OCI-LY7 (cell line): ENCODE measurements at regions not wholly inside any gene's neighbourhood (a gene's known extent, or its start where the extent isn't known, plus 50 kb on each side); places are given as distances from the start of the nearest gene placed in this dataset. TPM values are rescaled to one million over a fixed set of nuclear protein-coding genes. Genes with fewer than 3 reads are reported as not detected.
"Not testable (repeated sequence)": the region's sequence is repeated elsewhere in the genome, so short reads cannot be mapped to it uniquely, and the experiment has no call there.

ENCODE experiments used
- BruUV-seq: library from RNA; stranded (reverse); fragments of 400-500 nt; replicated peaks from 2 replicates; lab custom pipeline; 2021; lab: Mats Ljungman, UMichigan
- CTCF ChIA-PET: fragments of 300-600 bp; sonication (Branson Sonifier 250); formaldehyde crosslinking; loops from one replicate; lab custom pipeline; 2022; ENCODE audit warnings: antibody characterized with exemption; ENCODE audit not compliant: unreplicated experiment; lab: Charles Lee
- POLR2A ChIA-PET: fragments of 300-600 bp; sonication (Branson Sonifier 250); formaldehyde crosslinking; loops from one replicate; lab custom pipeline; 2022; ENCODE audit warnings: antibody characterized with exemption; lab: Charles Lee
- DNase-seq: peaks from one replicate; pipeline ENCODE4 v3.0.0-alpha.2; 2015; ENCODE audit warnings: low spot score
- H2AFZ ChIP-seq: fragments of 200-600 bp; sonication (generic), shearing (Covaris generic); 2 replicates; pipeline ENCODE4 v1.6.1; 2014; ENCODE audit warnings: mild to moderate bottlenecking, antibody characterized with exemption, low read length, moderate library complexity
- H3K27ac ChIP-seq: fragments of 200-600 bp; sonication (generic); 2 replicates; pipeline ENCODE4 v1.5.1; 2014; ENCODE audit warnings: mixed run types, low read depth, mild to moderate bottlenecking, moderate library complexity, low read length, inconsistent platforms; ENCODE audit not compliant: poor library complexity, severe bottlenecking
- H3K36me3 ChIP-seq: fragments of 200-600 bp; sonication (generic); 2 replicates; pipeline ENCODE4 v1.6.1; 2014; ENCODE audit warnings: mild to moderate bottlenecking, antibody characterized with exemption, low read length, moderate library complexity, mixed read lengths; ENCODE audit not compliant: insufficient read depth
- H3K4me1 ChIP-seq: fragments of 200-600 bp; sonication (generic); 2 replicates; pipeline ENCODE4 v1.5.1; 2014; ENCODE audit warnings: mild to moderate bottlenecking, low read length; ENCODE audit not compliant: insufficient read depth, poor library complexity, severe bottlenecking
- H3K4me2 ChIP-seq: fragments of 200-600 bp; sonication (generic); 2 replicates; pipeline ENCODE4 v1.6.1; 2014; ENCODE audit warnings: mild to moderate bottlenecking, low read length
- H3K4me3 ChIP-seq: fragments of 200-600 bp; sonication (generic); 2 replicates; pipeline ENCODE4 v1.5.1; 2014; ENCODE audit warnings: mild to moderate bottlenecking, low read depth, low read length; ENCODE audit not compliant: poor library complexity, severe bottlenecking
- H3K79me2 ChIP-seq: fragments of 200-600 bp; sonication (generic); 2 replicates; pipeline ENCODE4 v1.6.1; 2016; ENCODE audit warnings: low read depth, mild to moderate bottlenecking, low read length, moderate library complexity, mixed read lengths; ENCODE audit not compliant: insufficient read depth
- H3K9me2 ChIP-seq: fragments of 200-600 bp; sonication (generic); 2 replicates; pipeline ENCODE4 v1.6.1; 2016; ENCODE audit warnings: mild to moderate bottlenecking, low read length, mixed read lengths; ENCODE audit not compliant: insufficient read depth
- H3K9me3 ChIP-seq: fragments of 200-600 bp; sonication (generic); 2 replicates; pipeline ENCODE4 v1.6.1; 2014; ENCODE audit warnings: mild to moderate bottlenecking, mixed run types, low read length, mixed read lengths
- H4K20me1 ChIP-seq: fragments of 200-600 bp; sonication (generic); 2 replicates; pipeline ENCODE4 v1.6.1; 2014; ENCODE audit warnings: mild to moderate bottlenecking, antibody characterized with exemption, low read length, moderate library complexity, mixed read lengths; ENCODE audit not compliant: insufficient read depth
- intact Hi-C: fragments of 100-400 bp; cut with micrococcal nuclease; formaldehyde crosslinking; loops from one replicate; pipeline ENCODE4 v1.10.0; 2022; ENCODE audit not compliant: unreplicated experiment
- microRNA-seq: library from miRNA; unstranded; fragments of <30 nt; microRNA quantifications from one replicate; pipeline ENCODE4 v1.2.0, GENCODE V29; 2022; ENCODE audit warnings: borderline replicate concordance
- small RNA-seq: library from RNA; depleted of rRNA; stranded (forward); fragments of <200 nt; gene quantifications from one replicate; pipeline ENCODE3, GENCODE V24; 2014

DNA sequence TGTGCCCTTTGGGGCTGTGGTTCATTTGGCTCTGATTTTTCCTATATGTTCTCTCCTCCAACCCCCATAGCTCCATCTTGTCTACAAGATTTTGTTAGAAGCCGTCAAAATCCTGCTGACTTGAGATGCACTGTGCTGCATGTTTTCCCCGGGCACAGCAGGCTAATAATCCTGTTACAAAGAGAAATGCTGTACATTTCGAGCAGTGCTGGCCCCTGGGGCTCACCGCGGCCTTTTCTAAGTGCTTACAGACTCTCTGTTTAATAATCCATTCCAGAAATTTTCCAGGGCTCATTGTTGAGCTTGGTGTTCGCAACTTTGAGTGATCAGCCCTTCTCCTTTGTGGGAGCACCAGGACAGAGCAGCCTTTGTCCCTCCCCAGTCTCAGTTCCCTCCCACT, 158.6 kb downstream of the OR4F15 start:
- POLR2A ChIA-PET, H3K4me1 ChIP-seq: not testable (repeated sequence)

DNA sequence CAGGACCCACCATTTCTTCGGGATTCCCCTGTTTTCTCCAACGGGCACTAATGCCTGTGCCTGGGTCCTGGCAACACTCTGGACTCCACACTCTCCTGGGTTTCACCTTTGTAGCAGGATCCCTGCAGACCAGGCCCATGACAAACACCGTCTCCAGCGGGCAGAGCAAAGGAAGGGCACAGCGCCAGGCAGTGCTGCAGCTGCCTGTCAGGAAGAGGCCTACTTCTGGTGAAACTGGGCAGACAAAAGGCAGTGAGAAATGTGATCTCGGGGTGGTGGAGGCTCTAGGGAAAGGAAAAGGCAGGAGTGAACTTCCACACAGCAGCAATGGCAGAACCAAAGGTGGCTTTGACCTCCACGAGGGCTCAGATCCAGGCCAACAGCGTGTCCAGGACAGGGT, 165.3 kb downstream of the OR4F15 start:
- H3K4me3 ChIP-seq, H2AFZ ChIP-seq, DNase-seq, CTCF ChIA-PET, H3K4me2 ChIP-seq, H3K36me3 ChIP-seq, H3K4me1 ChIP-seq, H3K79me2 ChIP-seq, POLR2A ChIA-PET, BruUV-seq, H3K9me2 ChIP-seq, H4K20me1 ChIP-seq, intact Hi-C loops, H3K27ac ChIP-seq, H3K9me3 ChIP-seq: not testable (repeated sequence)

More for the DNA sequence above, 158.6 kb downstream of the OR4F15 start:
- H3K27ac ChIP-seq, H3K79me2 ChIP-seq, H3K9me3 ChIP-seq, intact Hi-C loops, H3K4me3 ChIP-seq, H4K20me1 ChIP-seq, H3K9me2 ChIP-seq, H3K36me3 ChIP-seq, H3K4me2 ChIP-seq, BruUV-seq, H2AFZ ChIP-seq, CTCF ChIA-PET, DNase-seq: not testable (repeated sequence)

DNA sequence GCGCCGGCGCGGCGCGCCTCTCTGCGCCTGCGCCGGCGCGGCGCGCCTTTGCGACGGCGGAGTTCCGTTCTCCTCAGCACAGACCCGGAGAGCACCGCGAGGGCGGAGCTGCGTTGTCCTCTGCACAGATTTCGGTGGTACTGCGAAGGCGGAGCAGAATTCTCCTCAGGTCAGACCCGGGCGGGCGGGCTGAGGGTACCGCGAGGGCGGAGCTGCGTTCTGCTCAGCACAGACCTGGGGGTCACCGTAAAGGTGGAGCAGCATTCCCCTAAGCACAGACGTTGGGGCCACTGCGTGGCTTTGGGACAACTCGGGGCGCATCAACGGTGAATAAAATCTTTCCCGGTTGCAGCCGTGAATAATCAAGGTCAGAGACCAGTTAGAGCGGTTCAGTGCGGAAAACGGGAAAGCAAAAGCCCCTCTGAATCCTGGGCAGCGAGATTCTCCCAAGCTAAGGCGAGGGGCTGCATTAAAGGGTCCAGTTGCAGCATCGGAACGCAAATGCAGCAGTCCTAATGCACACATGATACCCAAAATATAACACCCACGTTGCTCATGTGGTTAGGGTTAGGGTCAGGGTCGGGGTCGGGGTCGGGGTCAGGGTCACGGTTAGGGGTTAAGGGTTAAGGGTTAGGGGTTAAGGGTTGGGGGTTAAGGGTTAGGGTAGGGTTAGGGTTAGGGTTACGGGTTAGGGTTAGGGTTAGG, 168.4 kb downstream of the OR4F15 start:
- DNase-seq = not testable (repeated sequence)

More for the DNA sequence above, 168.4 kb downstream of the OR4F15 start:
- H3K4me1 ChIP-seq, H3K36me3 ChIP-seq, intact Hi-C loops, CTCF ChIA-PET, H2AFZ ChIP-seq, POLR2A ChIA-PET, H3K27ac ChIP-seq, H3K4me2 ChIP-seq, BruUV-seq, H3K79me2 ChIP-seq, H3K4me3 ChIP-seq, H3K9me3 ChIP-seq, H3K9me2 ChIP-seq, H4K20me1 ChIP-seq: not testable (repeated sequence)

Small RNAs in the stretch of these regions (microRNA-seq; reads per million reads assigned to microRNA genes)
- not detected for gene MIR1302-10
- not detected for gene MIR6859-3

Small RNAs in the stretch of these regions (small RNA-seq; reads per million reads assigned to genes)
- gene AC140725.2 (not detected), gene MIR6859-3 (not detected)
